Trophoblast cell (in vitro differentiated cells and primary cell): ENCODE measurements at regions not wholly inside any gene's neighbourhood (a gene's known extent, or its start where the extent isn't known, plus 50 kb on each side); places are given as distances from the start of the nearest gene placed in this dataset.
"Not testable (repeated sequence)": the region's sequence is repeated elsewhere in the genome, so short reads cannot be mapped to it uniquely, and the experiment has no call there.

ENCODE experiments used
- DNase-seq, 2 donors: peaks; one replicate each; pipeline ENCODE4 v3.0.0-alpha.2; 2016
- H2AFZ ChIP-seq: 2 replicates; pipeline ENCODE4 v1.6.1; 2013; ENCODE audit warnings: low read length, moderate library complexity, mild to moderate bottlenecking; ENCODE audit not compliant: insufficient read depth, poor library complexity
- H2AK5ac ChIP-seq: 2 replicates; pipeline ENCODE4 v1.6.1; 2013; ENCODE audit warnings: mild to moderate bottlenecking, low read length
- H2BK120ac ChIP-seq: 2 replicates; pipeline ENCODE4 v1.6.1; 2013; ENCODE audit warnings: low read length, mild to moderate bottlenecking, moderate library complexity; ENCODE audit not compliant: insufficient read depth, poor library complexity
- H2BK12ac ChIP-seq: 2 replicates; pipeline ENCODE4 v1.6.1; 2013; ENCODE audit warnings: mild to moderate bottlenecking, low read length, moderate library complexity
- H2BK5ac ChIP-seq: 2 replicates; pipeline ENCODE4 v1.6.1; 2013; ENCODE audit warnings: low read length, low read depth, moderate library complexity, mild to moderate bottlenecking; ENCODE audit not compliant: poor library complexity
- H3K14ac ChIP-seq: 2 replicates; pipeline ENCODE4 v1.6.1; 2013; ENCODE audit warnings: mild to moderate bottlenecking, low read length
- H3K18ac ChIP-seq: 2 replicates; pipeline ENCODE4 v1.6.1; 2013; ENCODE audit warnings: mild to moderate bottlenecking, low read length
- H3K23ac ChIP-seq: 2 replicates; pipeline ENCODE4 v1.6.1; 2013; ENCODE audit warnings: low read length
- H3K27ac ChIP-seq: 2 replicates; pipeline ENCODE4 v1.5.1; 2013; ENCODE audit warnings: low read depth, mild to moderate bottlenecking, inconsistent platforms, low read length, moderate library complexity
- H3K27me3 ChIP-seq: 2 replicates; pipeline ENCODE4 v1.6.1; 2013; ENCODE audit warnings: inconsistent platforms, mild to moderate bottlenecking, low read length, moderate library complexity; ENCODE audit not compliant: insufficient read depth
- H3K36me3 ChIP-seq, 2 experiments: 1 replicate in 1 of 2; 2 replicates in 1 of 2; pipeline ENCODE4 v1.6.1; 2013; ENCODE audit warnings: low read length in 2 of 2, mild to moderate bottlenecking in 2 of 2, moderate library complexity in 1 of 2; ENCODE audit not compliant: insufficient read depth in 2 of 2, control insufficient read depth in 1 of 2
- H3K4ac ChIP-seq: 2 replicates; pipeline ENCODE4 v1.6.1; 2013; ENCODE audit warnings: low read depth, mild to moderate bottlenecking, low read length, moderate library complexity
- H3K4me1 ChIP-seq, 2 experiments: 1 replicate in 1 of 2; 2 replicates in 1 of 2; pipeline ENCODE4 v1.6.1; 2013; ENCODE audit warnings: low read length in 2 of 2, mild to moderate bottlenecking in 2 of 2, moderate library complexity in 1 of 2; ENCODE audit not compliant: insufficient read depth in 2 of 2, control insufficient read depth in 1 of 2
- H3K4me2 ChIP-seq: 2 replicates; pipeline ENCODE4 v1.6.1; 2013; ENCODE audit warnings: inconsistent platforms, mild to moderate bottlenecking, low read length, moderate library complexity
- H3K4me3 ChIP-seq: 2 replicates; pipeline ENCODE4 v1.5.1; 2013; ENCODE audit warnings: mild to moderate bottlenecking, low read depth, low read length, inconsistent platforms
- H3K79me1 ChIP-seq: one replicate; pipeline ENCODE4 v1.6.1; 2013; ENCODE audit warnings: low read length
- H3K79me2 ChIP-seq: 2 replicates; pipeline ENCODE4 v1.6.1; 2013; ENCODE audit warnings: low read length, mild to moderate bottlenecking; ENCODE audit not compliant: control insufficient read depth, insufficient read depth, poor library complexity
- H3K9ac ChIP-seq: 2 replicates; pipeline ENCODE4 v1.6.1; 2013; ENCODE audit warnings: mild to moderate bottlenecking, low read length
- H3K9me3 ChIP-seq: 2 replicates; pipeline ENCODE4 v1.6.1; 2013; ENCODE audit warnings: low read depth, mild to moderate bottlenecking, control low read depth, inconsistent platforms, low read length; ENCODE audit not compliant: insufficient read depth
- H4K12ac ChIP-seq: 2 replicates; pipeline ENCODE4 v1.6.1; 2013; ENCODE audit warnings: low read depth, mild to moderate bottlenecking, low read length, moderate library complexity
- H4K8ac ChIP-seq: 2 replicates; pipeline ENCODE4 v1.6.1; 2013; ENCODE audit warnings: low read depth, mild to moderate bottlenecking, low read length, moderate library complexity
- H4K91ac ChIP-seq: one replicate; pipeline ENCODE4 v1.6.1; 2013; ENCODE audit warnings: low read depth, mild to moderate bottlenecking, low read length, moderate library complexity
- WGBS: extraction: QIAGEN DNeasy Blood & Tissue Kit; methylation state at CpG from one replicate; pipeline ENCODE4 v1.1.7; 2013; ENCODE audit warnings: missing lambda C conversion rate; ENCODE audit not compliant: insufficient read length, insufficient coverage; ENCODE audit errors: extremely low coverage; 5-methylcytosine and 5-hydroxymethylcytosine counted together

GRCh38 chr3:160052385-160053047, 63.9 kb downstream of the IL12A start:
- Histone ChIP-seq H3K4me1 (no peaks in the 10 kb centered on the region), H3K9ac (no peak overlapping the region), H2AK5ac (no peak overlapping the region), H2BK120ac (no peak overlapping the region), H3K18ac (no peak overlapping the region), H3K4ac (no peak overlapping the region), H3K27ac (no peak overlapping the region), H3K27me3 (no peaks in the 10 kb centered on the region), H3K4me2 (no peak overlapping the region), H3K23ac (no peak overlapping the region), H4K91ac (no peak overlapping the region), H2AFZ (no peak overlapping the region), H3K9me3 (no peaks in the 10 kb centered on the region), H3K4me3 (no peak overlapping the region), H4K12ac (no peak overlapping the region), H3K14ac (no peak overlapping the region), H3K79me2 (no peaks in the 10 kb centered on the region), H2BK5ac (no peak overlapping the region), H3K79me1 (no peaks in the 10 kb centered on the region), H4K8ac (no peak overlapping the region), H2BK12ac (no peak overlapping the region), H3K36me3 (no peaks in the 10 kb centered on the region)
- DNase-seq: no peak
- WGBS: no CpG with 5 or more reads among the region's 7 CpGs

DNA sequence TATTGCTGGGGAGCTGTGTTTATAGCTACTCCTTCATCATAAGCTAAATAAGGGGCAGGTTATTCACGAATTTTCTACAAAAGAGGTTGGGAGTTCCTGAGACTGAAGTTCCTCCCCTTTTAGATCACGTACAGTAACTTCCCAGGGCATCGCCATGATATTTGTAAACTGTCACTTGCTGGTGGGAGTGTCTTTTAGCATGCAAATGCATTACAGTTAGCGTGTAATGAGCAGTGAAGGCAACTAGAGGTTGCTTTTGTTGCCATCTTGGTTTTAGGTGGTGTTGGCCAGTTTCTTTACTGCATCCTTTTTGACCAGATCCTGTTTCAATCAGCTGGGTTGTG, 64.4 kb downstream of the IL12A start:
- H3K27ac ChIP-seq: no peak overlapping the region
- WGBS: no CpG with 5 or more reads among the region's 4 CpGs

DNA sequence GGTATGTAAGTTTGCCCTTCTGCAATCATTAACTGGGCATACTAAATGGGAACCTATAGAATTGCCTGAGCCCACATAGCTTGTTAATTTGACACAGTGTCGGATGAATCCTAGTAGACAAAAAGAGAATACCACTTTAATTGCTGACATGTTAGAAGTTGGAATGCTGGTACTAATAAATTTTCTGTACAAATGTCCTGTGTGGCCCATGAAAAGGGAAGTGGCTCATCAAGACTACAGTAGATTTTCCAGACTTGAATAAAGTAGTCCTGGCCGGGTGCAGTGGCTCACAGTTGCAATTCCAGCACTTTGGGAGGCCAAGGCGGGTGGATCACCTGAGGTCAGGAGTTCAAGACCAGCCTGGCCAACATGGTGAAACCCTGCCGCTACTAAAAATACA, 66.2 kb downstream of the IL12A start:
- not testable (repeated sequence) for H2BK120ac ChIP-seq, H4K8ac ChIP-seq, H3K79me2 ChIP-seq, H3K36me3 ChIP-seq, H3K4me2 ChIP-seq, H3K14ac ChIP-seq, H3K27ac ChIP-seq, H2BK12ac ChIP-seq, H3K23ac ChIP-seq, H3K9ac ChIP-seq, H3K79me1 ChIP-seq, H3K18ac ChIP-seq, H3K9me3 ChIP-seq, H3K4me3 ChIP-seq, H2AFZ ChIP-seq, H4K12ac ChIP-seq, H3K4ac ChIP-seq, H3K27me3 ChIP-seq, H3K4me1 ChIP-seq, H4K91ac ChIP-seq, DNase-seq, H2BK5ac ChIP-seq, H2AK5ac ChIP-seq
- no CpG with 5 or more reads among the region's 4 CpGs for WGBS

More for the DNA sequence above, 64.4 kb downstream of the IL12A start:
- Histone ChIP-seq H4K91ac (no peak overlapping the region), H3K36me3 (no peaks in the 10 kb centered on the region), H2AFZ (no peak overlapping the region), H3K4me3 (no peak overlapping the region), H2BK120ac (no peak overlapping the region), H3K23ac (no peak overlapping the region), H3K9me3 (no peaks in the 10 kb centered on the region), H2BK5ac (no peak overlapping the region), H3K27me3 (no peaks in the 10 kb centered on the region), H3K79me1 (no peaks in the 10 kb centered on the region), H4K8ac (no peak overlapping the region), H3K4ac (no peak overlapping the region), H3K4me1 (no peaks in the 10 kb centered on the region), H3K4me2 (no peak overlapping the region), H4K12ac (no peak overlapping the region), H2AK5ac (no peak overlapping the region), H2BK12ac (no peak overlapping the region), H3K14ac (no peak overlapping the region), H3K79me2 (no peaks in the 10 kb centered on the region), H3K9ac (no peak overlapping the region), H3K18ac (no peak overlapping the region)
- no peak for DNase-seq

- H3K4me1 ChIP-seq: no peaks in the 10 kb centered on the region
- no peak overlapping the region for H2AK5ac ChIP-seq
- no peak overlapping the region for H3K4me2 ChIP-seq
- H2BK5ac ChIP-seq: no peak overlapping the region
- no peak overlapping the region for H2BK120ac ChIP-seq
- WGBS: no CpG with 5 or more reads among the region's 3 CpGs
- no peaks in the 10 kb centered on the region for H3K79me1 ChIP-seq
- H3K23ac ChIP-seq: no peak overlapping the region
- H3K18ac ChIP-seq: no peak overlapping the region
- no peak overlapping the region for H3K14ac ChIP-seq
- H3K4ac ChIP-seq: no peak overlapping the region
- H2AFZ ChIP-seq: no peak overlapping the region
- no peak overlapping the region for H4K8ac ChIP-seq
- H3K4me3 ChIP-seq: no peak overlapping the region
- DNase-seq: no peak
- no peak overlapping the region for H3K27ac ChIP-seq
- H3K9ac ChIP-seq: no peak overlapping the region
- no peaks in the 10 kb centered on the region for H3K79me2 ChIP-seq
- H3K36me3 ChIP-seq: no peaks in the 10 kb centered on the region
- no peaks in the 10 kb centered on the region for H3K9me3 ChIP-seq
- no peak overlapping the region for H2BK12ac ChIP-seq
- no peak overlapping the region for H4K12ac ChIP-seq
- no peaks in the 10 kb centered on the region for H3K27me3 ChIP-seq
- H4K91ac ChIP-seq: no peak overlapping the region
Observed at GRCh38 chr3:160055659-160056058, 67.0 kb downstream of the IL12A start.
